ENCODE measurements at regions not wholly inside any gene's neighbourhood (a gene's known extent, or its start where the extent isn't known, plus 50 kb on each side); places are given as distances from the start of the nearest gene placed in this dataset.

GRCh38 chr3:147758771-147759170, 349.6 kb downstream of the ZIC1 start:
- DNase-seq (ENCODE audit: low read depth) = no peak
- TF ChIP-seq CTCF (conservative IDR thresholded peaks at IDR 0.05; ENCODE audit: low read depth, low read length) = no peak
- H3K4me3 ChIP-seq (ENCODE audit: low read length) = no peak overlapping the region

- TF ChIP-seq CTCF (conservative IDR thresholded peaks at IDR 0.05; ENCODE audit: low read depth, low read length) = no peak
- H3K4me3 ChIP-seq (ENCODE audit: low read length) = no peak overlapping the region
- no peak for DNase-seq (ENCODE audit: low read depth)
These were observed 350.9 kb downstream of the ZIC1 start for GRCh38 chr3:147760085-147760484.

GRCh38 chr3:147760941-147761340, 351.8 kb downstream of the ZIC1 start:
- TF ChIP-seq CTCF (conservative IDR thresholded peaks at IDR 0.05; ENCODE audit: low read depth, low read length) = no peak
- DNase-seq (ENCODE audit: low read depth) = no peak
- no peak overlapping the region for H3K4me3 ChIP-seq (ENCODE audit: low read length)

GRCh38 chr3:147773116-147773630, 364.0 kb downstream of the ZIC1 start:
- no peak for DNase-seq (ENCODE audit: low read depth)
- H3K4me3 ChIP-seq (ENCODE audit: low read length) = no peak overlapping the region
- no peak for TF ChIP-seq CTCF (conservative IDR thresholded peaks at IDR 0.05; ENCODE audit: low read depth, low read length)

GRCh38 chr3:147775411-147775810, 366.2 kb downstream of the ZIC1 start:
- H3K4me3 ChIP-seq (ENCODE audit: low read length) = no peak overlapping the region
- TF ChIP-seq CTCF (conservative IDR thresholded peaks at IDR 0.05; ENCODE audit: low read depth, low read length) = no peak
- no peak for DNase-seq (ENCODE audit: low read depth)

- TF ChIP-seq CTCF (conservative IDR thresholded peaks at IDR 0.05; ENCODE audit: low read depth, low read length) = no peak
- DNase-seq (ENCODE audit: low read depth) = no peak
- no peak overlapping the region for H3K4me3 ChIP-seq (ENCODE audit: low read length)
These were observed 366.8 kb downstream of the ZIC1 start for GRCh38 chr3:147775816-147776530.

- TF ChIP-seq CTCF (conservative IDR thresholded peaks at IDR 0.05; ENCODE audit: low read depth, low read length) = no peak
- DNase-seq (ENCODE audit: low read depth) = no peak
- no peak overlapping the region for H3K4me3 ChIP-seq (ENCODE audit: low read length)
These were observed 384.7 kb downstream of the ZIC1 start for GRCh38 chr3:147793841-147794240.
